ENCODE measurements at regions not wholly inside any gene's neighbourhood (a gene's known extent, or its start where the extent isn't known, plus 50 kb on each side); places are given as distances from the start of the nearest gene placed in this dataset.

GRCh38 chr5:175236176-175236575, 207.8 kb downstream of the DRD1 start:
- no peak for TF ChIP-seq POLR2A (IDR thresholded peaks at IDR 0.05; ENCODE audit: low read depth, low read length)
- TF ChIP-seq POLR2AphosphoS5 (IDR thresholded peaks at IDR 0.05; ENCODE audit: low read depth, low read length) = no peak
- TF ChIP-seq TAF1 (IDR thresholded peaks at IDR 0.05; ENCODE audit: borderline replicate concordance, low read depth, low read length) = no peak
- FAIRE-seq (no peak), DNase-seq (ENCODE audit: insufficient read length) (no peak)

- no peak for FAIRE-seq
- DNase-seq (ENCODE audit: insufficient read length) = no peak
- TF ChIP-seq POLR2AphosphoS5 (IDR thresholded peaks at IDR 0.05; ENCODE audit: low read depth, low read length) = no peak
- TF ChIP-seq POLR2A (IDR thresholded peaks at IDR 0.05; ENCODE audit: low read depth, low read length) = no peak
- TF ChIP-seq TAF1 (IDR thresholded peaks at IDR 0.05; ENCODE audit: borderline replicate concordance, low read depth, low read length) = no peak
Measured at GRCh38 chr5:175235251-175235960, 208.6 kb downstream of the DRD1 start.

GRCh38 chr5:175230299-175230698, 213.7 kb downstream of the DRD1 start:
- no peak for TF ChIP-seq POLR2AphosphoS5 (IDR thresholded peaks at IDR 0.05; ENCODE audit: low read depth, low read length)
- no peak for TF ChIP-seq TAF1 (IDR thresholded peaks at IDR 0.05; ENCODE audit: borderline replicate concordance, low read depth, low read length)
- TF ChIP-seq POLR2A (IDR thresholded peaks at IDR 0.05; ENCODE audit: low read depth, low read length) = no peak
- DNase-seq (ENCODE audit: insufficient read length) = no peak
- FAIRE-seq = no peak

- FAIRE-seq = no peak
- TF ChIP-seq TAF1 (IDR thresholded peaks at IDR 0.05; ENCODE audit: borderline replicate concordance, low read depth, low read length) = no peak
- no peak for TF ChIP-seq POLR2A (IDR thresholded peaks at IDR 0.05; ENCODE audit: low read depth, low read length)
- no peak for TF ChIP-seq POLR2AphosphoS5 (IDR thresholded peaks at IDR 0.05; ENCODE audit: low read depth, low read length)
- no peak for DNase-seq (ENCODE audit: insufficient read length)
Measured at GRCh38 chr5:175226506-175226905, 217.5 kb downstream of the DRD1 start.

- DNase-seq (ENCODE audit: insufficient read length) (no peak), FAIRE-seq (no peak)
- TF ChIP-seq POLR2A (IDR thresholded peaks at IDR 0.05; ENCODE audit: low read depth, low read length) (no peak), POLR2AphosphoS5 (IDR thresholded peaks at IDR 0.05; ENCODE audit: low read depth, low read length) (no peak), TAF1 (IDR thresholded peaks at IDR 0.05; ENCODE audit: borderline replicate concordance, low read depth, low read length) (no peak)
Measured at GRCh38 chr5:175223291-175223690, 220.7 kb downstream of the DRD1 start.

GRCh38 chr5:175222621-175223020, 221.4 kb downstream of the DRD1 start:
- no peak for FAIRE-seq

GRCh38 chr5:175220549-175220948, 223.4 kb downstream of the DRD1 start:
- no peak for TF ChIP-seq POLR2AphosphoS5 (IDR thresholded peaks at IDR 0.05; ENCODE audit: low read depth, low read length)
- TF ChIP-seq TAF1 (IDR thresholded peaks at IDR 0.05; ENCODE audit: borderline replicate concordance, low read depth, low read length) = no peak
- TF ChIP-seq POLR2A (IDR thresholded peaks at IDR 0.05; ENCODE audit: low read depth, low read length) = no peak
- FAIRE-seq (no peak), DNase-seq (ENCODE audit: insufficient read length) (no peak)

More at GRCh38 chr5:175222621-175223020, 221.4 kb downstream of the DRD1 start:
- DNase-seq (ENCODE audit: insufficient read length) = no peak
- TF ChIP-seq POLR2AphosphoS5 (IDR thresholded peaks at IDR 0.05; ENCODE audit: low read depth, low read length) = no peak
- no peak for TF ChIP-seq POLR2A (IDR thresholded peaks at IDR 0.05; ENCODE audit: low read depth, low read length)
- no peak for TF ChIP-seq TAF1 (IDR thresholded peaks at IDR 0.05; ENCODE audit: borderline replicate concordance, low read depth, low read length)

- TF ChIP-seq TAF1 (IDR thresholded peaks at IDR 0.05; ENCODE audit: borderline replicate concordance, low read depth, low read length) (no peak), POLR2A (IDR thresholded peaks at IDR 0.05; ENCODE audit: low read depth, low read length) (no peak), POLR2AphosphoS5 (IDR thresholded peaks at IDR 0.05; ENCODE audit: low read depth, low read length) (no peak)
- FAIRE-seq (no peak), DNase-seq (ENCODE audit: insufficient read length) (no peak)
Measured at GRCh38 chr5:175219366-175219765, 224.6 kb downstream of the DRD1 start.

GRCh38 chr5:175216991-175217390, 227.0 kb downstream of the DRD1 start:
- FAIRE-seq = no peak
- no peak for DNase-seq (ENCODE audit: insufficient read length)
- no peak for TF ChIP-seq POLR2AphosphoS5 (IDR thresholded peaks at IDR 0.05; ENCODE audit: low read depth, low read length)
- TF ChIP-seq TAF1 (IDR thresholded peaks at IDR 0.05; ENCODE audit: borderline replicate concordance, low read depth, low read length) = no peak
- no peak for TF ChIP-seq POLR2A (IDR thresholded peaks at IDR 0.05; ENCODE audit: low read depth, low read length)

- TF ChIP-seq POLR2A (IDR thresholded peaks at IDR 0.05; ENCODE audit: low read depth, low read length) (no peak), POLR2AphosphoS5 (IDR thresholded peaks at IDR 0.05; ENCODE audit: low read depth, low read length) (no peak), TAF1 (IDR thresholded peaks at IDR 0.05; ENCODE audit: borderline replicate concordance, low read depth, low read length) (no peak)
- DNase-seq (ENCODE audit: insufficient read length) = no peak
- no peak for FAIRE-seq
Measured at GRCh38 chr5:175215906-175216305, 228.1 kb downstream of the DRD1 start.

- DNase-seq (ENCODE audit: insufficient read length) = no peak
- TF ChIP-seq TAF1 (IDR thresholded peaks at IDR 0.05; ENCODE audit: borderline replicate concordance, low read depth, low read length) (no peak), POLR2A (IDR thresholded peaks at IDR 0.05; ENCODE audit: low read depth, low read length) (no peak), POLR2AphosphoS5 (IDR thresholded peaks at IDR 0.05; ENCODE audit: low read depth, low read length) (no peak)
- FAIRE-seq = no peak
Measured at GRCh38 chr5:175214152-175214551, 229.8 kb downstream of the DRD1 start.
